Breast epithelium (tissue), 3 donors: ENCODE measurements at regions not wholly inside any gene's neighbourhood (a gene's known extent, or its start where the extent isn't known, plus 50 kb on each side); places are given as distances from the start of the nearest gene placed in this dataset.

Source experiments
- POLR2A ChIP-seq: fragments of 450-650 bp; IDR thresholded peaks from one replicate; pipeline ENCODE4 v1.6.1; 2016; ENCODE audit warnings: antibody characterized with exemption, mild to moderate bottlenecking, moderate library complexity
- TF ChIP-seq, protein P1 (sequence below), 3 donors: fragments of 450-650 bp; IDR thresholded peaks; one replicate each; pipeline ENCODE4 v1.5.1; 2016 to 2017; ENCODE audit warnings: antibody characterized with exemption in 3 of 3, mild to moderate bottlenecking in 3 of 3, moderate library complexity in 3 of 3

DNA sequence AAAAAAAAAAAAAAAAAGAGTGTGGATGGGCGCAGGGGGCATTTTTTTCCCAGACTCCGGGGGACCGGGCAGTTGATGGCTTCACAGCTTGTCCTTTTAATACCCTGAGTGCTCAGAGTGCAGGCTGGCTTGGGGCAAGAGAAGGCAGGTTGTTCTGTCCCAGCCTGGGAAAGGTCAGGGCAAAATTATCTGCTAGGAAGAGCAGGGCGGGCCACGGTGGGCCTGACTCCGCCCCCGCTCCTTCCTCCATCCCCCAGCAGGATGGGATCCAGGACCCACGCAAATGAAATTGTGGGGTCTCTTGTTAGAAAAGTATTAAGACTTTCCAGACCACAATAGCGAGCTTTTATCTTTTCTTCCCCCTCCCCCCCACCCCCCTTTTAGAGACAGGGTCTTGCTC lies 70.7 kb downstream of the PTPRS start:
- TF ChIP-seq, protein P1, sequence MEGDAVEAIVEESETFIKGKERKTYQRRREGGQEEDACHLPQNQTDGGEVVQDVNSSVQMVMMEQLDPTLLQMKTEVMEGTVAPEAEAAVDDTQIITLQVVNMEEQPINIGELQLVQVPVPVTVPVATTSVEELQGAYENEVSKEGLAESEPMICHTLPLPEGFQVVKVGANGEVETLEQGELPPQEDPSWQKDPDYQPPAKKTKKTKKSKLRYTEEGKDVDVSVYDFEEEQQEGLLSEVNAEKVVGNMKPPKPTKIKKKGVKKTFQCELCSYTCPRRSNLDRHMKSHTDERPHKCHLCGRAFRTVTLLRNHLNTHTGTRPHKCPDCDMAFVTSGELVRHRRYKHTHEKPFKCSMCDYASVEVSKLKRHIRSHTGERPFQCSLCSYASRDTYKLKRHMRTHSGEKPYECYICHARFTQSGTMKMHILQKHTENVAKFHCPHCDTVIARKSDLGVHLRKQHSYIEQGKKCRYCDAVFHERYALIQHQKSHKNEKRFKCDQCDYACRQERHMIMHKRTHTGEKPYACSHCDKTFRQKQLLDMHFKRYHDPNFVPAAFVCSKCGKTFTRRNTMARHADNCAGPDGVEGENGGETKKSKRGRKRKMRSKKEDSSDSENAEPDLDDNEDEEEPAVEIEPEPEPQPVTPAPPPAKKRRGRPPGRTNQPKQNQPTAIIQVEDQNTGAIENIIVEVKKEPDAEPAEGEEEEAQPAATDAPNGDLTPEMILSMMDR (IDR thresholded peaks at IDR 0.05), result no peak
- TF ChIP-seq POLR2A, result no peak
